OCI-LY7 (cell line): ENCODE measurements at regions not wholly inside any gene's neighbourhood (a gene's known extent, or its start where the extent isn't known, plus 50 kb on each side); places are given as distances from the start of the nearest gene placed in this dataset.

Experiments used
- EZH2phosphoT487 ChIP-seq: fragments of 200-600 bp; sonication (generic); IDR thresholded peaks from 2 replicates; pipeline ENCODE4 v1.6.1; 2018; ENCODE audit warnings: low read depth, borderline replicate concordance, mild to moderate bottlenecking, mixed run types, antibody characterized with exemption, low read length, moderate library complexity, mixed read lengths
- TF ChIP-seq, protein P1 (sequence below): fragments of 200-600 bp; sonication (generic); conservative IDR thresholded peaks from 2 replicates; pipeline ENCODE4 v1.5.1; 2014; ENCODE audit warnings: mild to moderate bottlenecking, antibody characterized with exemption, low read length, moderate library complexity, mixed read lengths

DNA sequence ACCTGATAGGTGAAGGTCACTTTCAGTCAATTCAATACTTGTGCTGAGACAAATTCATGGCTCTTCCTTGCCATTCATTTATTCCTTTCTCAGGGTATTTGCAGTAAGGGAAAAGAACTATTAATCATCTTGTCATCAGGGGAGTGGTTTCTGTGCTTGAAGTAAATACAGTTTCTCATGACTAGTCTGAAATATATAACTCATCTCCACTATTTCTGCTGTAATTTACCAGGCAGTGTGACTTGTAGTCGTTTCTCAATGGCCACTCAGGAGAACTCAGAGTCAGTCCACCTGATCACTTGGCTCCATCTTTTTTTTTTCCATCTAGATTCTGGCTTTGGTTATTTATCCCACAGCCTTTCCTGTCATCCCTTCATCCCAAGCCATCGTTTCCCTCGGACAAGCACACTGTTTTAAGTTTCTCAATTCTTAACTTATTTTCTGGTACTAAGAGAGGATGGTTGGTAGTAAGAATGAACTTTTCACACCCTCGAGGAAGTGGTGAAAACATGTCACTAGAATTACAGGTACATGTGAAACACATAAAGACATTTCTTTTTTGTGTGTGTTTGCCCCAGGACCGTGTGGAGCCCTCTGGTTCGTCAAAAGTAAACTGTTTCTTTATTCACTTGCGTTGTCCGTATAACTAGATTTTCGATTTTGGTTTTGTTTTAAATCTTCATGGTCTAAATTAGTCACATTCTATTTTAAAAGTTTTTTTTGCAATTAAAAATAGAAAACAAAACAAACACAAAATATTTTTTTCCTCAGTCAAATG lies 620.2 kb downstream of the ZBBX start:
- TF ChIP-seq, protein P1, sequence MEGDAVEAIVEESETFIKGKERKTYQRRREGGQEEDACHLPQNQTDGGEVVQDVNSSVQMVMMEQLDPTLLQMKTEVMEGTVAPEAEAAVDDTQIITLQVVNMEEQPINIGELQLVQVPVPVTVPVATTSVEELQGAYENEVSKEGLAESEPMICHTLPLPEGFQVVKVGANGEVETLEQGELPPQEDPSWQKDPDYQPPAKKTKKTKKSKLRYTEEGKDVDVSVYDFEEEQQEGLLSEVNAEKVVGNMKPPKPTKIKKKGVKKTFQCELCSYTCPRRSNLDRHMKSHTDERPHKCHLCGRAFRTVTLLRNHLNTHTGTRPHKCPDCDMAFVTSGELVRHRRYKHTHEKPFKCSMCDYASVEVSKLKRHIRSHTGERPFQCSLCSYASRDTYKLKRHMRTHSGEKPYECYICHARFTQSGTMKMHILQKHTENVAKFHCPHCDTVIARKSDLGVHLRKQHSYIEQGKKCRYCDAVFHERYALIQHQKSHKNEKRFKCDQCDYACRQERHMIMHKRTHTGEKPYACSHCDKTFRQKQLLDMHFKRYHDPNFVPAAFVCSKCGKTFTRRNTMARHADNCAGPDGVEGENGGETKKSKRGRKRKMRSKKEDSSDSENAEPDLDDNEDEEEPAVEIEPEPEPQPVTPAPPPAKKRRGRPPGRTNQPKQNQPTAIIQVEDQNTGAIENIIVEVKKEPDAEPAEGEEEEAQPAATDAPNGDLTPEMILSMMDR, result no peak
- no peak for TF ChIP-seq EZH2phosphoT487
